ENCODE measurements at regions not wholly inside any gene's neighbourhood (a gene's known extent, or its start where the extent isn't known, plus 50 kb on each side); places are given as distances from the start of the nearest gene placed in this dataset.
A peak's percentile ranks its signal among the peaks of the same experiment; 100 is the strongest.

- Histone ChIP-seq H3K4me3 (no peak overlapping the region), H4K20me1 (ENCODE audit: low read depth) (no peaks in the 10 kb centered on the region), H3K9me3 (ENCODE audit: low read depth) (no peaks in the 10 kb centered on the region), H3K4me1 (peaks cover 21% of the 10 kb centered on the region), H3K36me3 (no peaks in the 10 kb centered on the region), H3F3A (ENCODE audit: low read depth) (no peaks in the 10 kb centered on the region), H3K9ac (no peak overlapping the region), H3K27me3 (no peaks in the 10 kb centered on the region), H2AFZ (replicated peaks) (no peak overlapping the region), H3K79me2 (ENCODE audit: low read depth) (no peaks in the 10 kb centered on the region), H3K27ac (no peak overlapping the region), H3K4me2 (no peak overlapping the region)
- Mint-ChIP-seq H3K36me3 (no peaks in the 10 kb centered on the region), H3K4me1 (peaks cover 30% of the 10 kb centered on the region), H3K4me3 (no peak overlapping the region), H3K27me3 (ENCODE audit: insufficient read depth, low read depth) (no peaks in the 10 kb centered on the region), H3K9me3 (no peaks in the 10 kb centered on the region), H3K27ac (no peak overlapping the region)
- TF ChIP-seq EZH2phosphoT487 (IDR thresholded peaks at IDR 0.05) (no peak), CTCF (IDR thresholded peaks at IDR 0.05) (no peak), EZH2 (IDR thresholded peaks at IDR 0.05) (no peak)
- DNase-seq (ENCODE audit: low spot score), result no peak
Observed at GRCh38 chr9:82115331-82115730, 126.8 kb downstream of the SPATA31D1 start.

DNA sequence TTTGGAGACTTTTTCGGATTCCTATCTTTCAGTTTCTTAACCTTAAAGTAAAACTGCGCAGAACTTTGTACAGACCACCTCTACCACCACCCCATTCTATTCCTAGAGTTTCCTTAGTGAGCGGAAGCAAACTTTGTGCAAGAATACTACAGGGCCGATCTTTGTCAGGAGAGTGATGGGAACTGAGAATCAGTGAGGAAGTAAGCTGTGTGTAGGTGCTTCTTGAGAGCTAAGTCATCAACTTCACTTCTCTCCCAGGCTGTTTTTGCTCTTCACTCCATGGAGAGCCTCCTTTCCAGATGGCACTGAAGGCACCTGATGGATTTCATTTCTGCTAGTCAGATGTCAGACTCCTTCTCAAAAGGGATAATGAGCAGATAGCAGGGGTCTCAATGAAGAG, 127.3 kb downstream of the SPATA31D1 start:
- Mint-ChIP-seq H3K4me1 (peaks cover 30% of the 10 kb centered on the region), H3K27ac (no peak overlapping the region), H3K4me3 (no peak overlapping the region), H3K36me3 (no peaks in the 10 kb centered on the region), H3K9me3 (no peaks in the 10 kb centered on the region), H3K27me3 (ENCODE audit: insufficient read depth, low read depth) (no peaks in the 10 kb centered on the region)
- H3K4me2 ChIP-seq, result no peak overlapping the region
- peaks cover 21% of the 10 kb centered on the region for H3K4me1 ChIP-seq
- H3K4me3 ChIP-seq, result no peak overlapping the region
- TF ChIP-seq EZH2 (IDR thresholded peaks at IDR 0.05) (no peak), CTCF (IDR thresholded peaks at IDR 0.05) (no peak), EZH2phosphoT487 (IDR thresholded peaks at IDR 0.05) (no peak)
- H3F3A ChIP-seq (ENCODE audit: low read depth), result no peaks in the 10 kb centered on the region
- H3K9ac ChIP-seq, result no peak overlapping the region
- H3K27me3 ChIP-seq, result no peaks in the 10 kb centered on the region
- H3K9me3 ChIP-seq (ENCODE audit: low read depth), result no peaks in the 10 kb centered on the region
- no peak overlapping the region for H3K27ac ChIP-seq
- H3K79me2 ChIP-seq (ENCODE audit: low read depth), result no peaks in the 10 kb centered on the region
- H2AFZ ChIP-seq (replicated peaks), result peak overlapping the region; percentile 40
- H3K36me3 ChIP-seq, result no peaks in the 10 kb centered on the region
- DNase-seq (ENCODE audit: low spot score), result no peak
- no peaks in the 10 kb centered on the region for H4K20me1 ChIP-seq (ENCODE audit: low read depth)

GRCh38 chr9:82116556-82116955, 128.0 kb downstream of the SPATA31D1 start:
- H3K4me3 Mint-ChIP-seq, result no peak overlapping the region
- Histone ChIP-seq H3K4me2 (peak overlapping the region; percentile 36), H3K4me1 (peaks cover 21% of the 10 kb centered on the region)

More at GRCh38 chr9:82116556-82116955, 128.0 kb downstream of the SPATA31D1 start:
- Mint-ChIP-seq H3K27me3 (ENCODE audit: insufficient read depth, low read depth) (no peaks in the 10 kb centered on the region), H3K36me3 (no peaks in the 10 kb centered on the region), H3K4me1 (peaks cover 30% of the 10 kb centered on the region), H3K9me3 (no peaks in the 10 kb centered on the region), H3K27ac (peak overlapping the region; percentile 92)
- no peak for TF ChIP-seq EZH2phosphoT487 (IDR thresholded peaks at IDR 0.05)
- TF ChIP-seq EZH2 (IDR thresholded peaks at IDR 0.05), result no peak
- no peak for TF ChIP-seq CTCF (IDR thresholded peaks at IDR 0.05)
- no peaks in the 10 kb centered on the region for H3K36me3 ChIP-seq
- H3F3A ChIP-seq (ENCODE audit: low read depth), result no peaks in the 10 kb centered on the region
- no peak overlapping the region for H3K4me3 ChIP-seq
- no peaks in the 10 kb centered on the region for H3K9me3 ChIP-seq (ENCODE audit: low read depth)
- no peaks in the 10 kb centered on the region for H3K79me2 ChIP-seq (ENCODE audit: low read depth)
- DNase-seq (ENCODE audit: low spot score), result no peak
- H3K9ac ChIP-seq, result no peak overlapping the region
- H2AFZ ChIP-seq (replicated peaks), result peak overlapping the region; percentile 40
- no peaks in the 10 kb centered on the region for H3K27me3 ChIP-seq
- no peaks in the 10 kb centered on the region for H4K20me1 ChIP-seq (ENCODE audit: low read depth)
- no peak overlapping the region for H3K27ac ChIP-seq
